IMR-90 (cell line): ENCODE measurements at regions not wholly inside any gene's neighbourhood (a gene's known extent, or its start where the extent isn't known, plus 50 kb on each side); places are given as distances from the start of the nearest gene placed in this dataset.

Experiments used
- BHLHE40 ChIP-seq: fragments of 150-350 bp; IDR thresholded peaks from 2 replicates; pipeline ENCODE4 v1.6.1; 2016; ENCODE audit warnings: mild to moderate bottlenecking, low read depth, low read length
- CEBPB ChIP-seq: IDR thresholded peaks from 2 replicates; pipeline ENCODE4 v1.6.1; 2012; ENCODE audit warnings: low read depth, low read length, improper control_type of control experiment
- MAFK ChIP-seq: IDR thresholded peaks from 2 replicates; pipeline ENCODE4 v1.6.1; 2012; ENCODE audit warnings: low read depth, low read length, improper control_type of control experiment
- MXI1 ChIP-seq: IDR thresholded peaks from 2 replicates; pipeline ENCODE4 v1.6.1; 2012; ENCODE audit warnings: low read depth, mild to moderate bottlenecking, low read length, moderate library complexity, borderline replicate concordance
- NFE2L2 ChIP-seq: fragments of 150-350 bp; IDR thresholded peaks from 2 replicates; pipeline ENCODE4 v1.6.1; 2016; ENCODE audit warnings: low read depth, mild to moderate bottlenecking, low read length
- POLR2A ChIP-seq: IDR thresholded peaks from 2 replicates; pipeline ENCODE4 v1.6.1; 2012; ENCODE audit warnings: mild to moderate bottlenecking, low read depth, low read length
- RAD21 ChIP-seq: IDR thresholded peaks from 2 replicates; pipeline ENCODE4 v1.6.1; 2012; ENCODE audit warnings: low read length, improper control_type of control experiment
- RCOR1 ChIP-seq: IDR thresholded peaks from 2 replicates; pipeline ENCODE4 v1.6.1; 2012; ENCODE audit warnings: mild to moderate bottlenecking, low read length, improper control_type of control experiment; ENCODE audit not compliant: insufficient replicate concordance
- RFX5 ChIP-seq: IDR thresholded peaks from 2 replicates; pipeline ENCODE4 v1.8.0; 2012; ENCODE audit warnings: low read depth, mild to moderate bottlenecking, low read length, moderate library complexity
- SMC3 ChIP-seq: fragments of 150-350 bp; IDR thresholded peaks from 2 replicates; pipeline ENCODE4 v1.6.1; 2016; ENCODE audit warnings: low read depth, mild to moderate bottlenecking, antibody characterized with exemption, low read length, moderate library complexity
- TF ChIP-seq, protein P1 (sequence below): conservative IDR thresholded peaks from 2 replicates; pipeline ENCODE4 v1.5.1; 2012; ENCODE audit warnings: mild to moderate bottlenecking, low read depth, low read length, improper control_type of control experiment
- TF ChIP-seq, protein P2 (sequence below): fragments of 150-350 bp; IDR thresholded peaks from 2 replicates; pipeline ENCODE4 v1.6.1; 2016; ENCODE audit warnings: low read depth, mild to moderate bottlenecking, low read length, moderate library complexity, borderline replicate concordance

DNA sequence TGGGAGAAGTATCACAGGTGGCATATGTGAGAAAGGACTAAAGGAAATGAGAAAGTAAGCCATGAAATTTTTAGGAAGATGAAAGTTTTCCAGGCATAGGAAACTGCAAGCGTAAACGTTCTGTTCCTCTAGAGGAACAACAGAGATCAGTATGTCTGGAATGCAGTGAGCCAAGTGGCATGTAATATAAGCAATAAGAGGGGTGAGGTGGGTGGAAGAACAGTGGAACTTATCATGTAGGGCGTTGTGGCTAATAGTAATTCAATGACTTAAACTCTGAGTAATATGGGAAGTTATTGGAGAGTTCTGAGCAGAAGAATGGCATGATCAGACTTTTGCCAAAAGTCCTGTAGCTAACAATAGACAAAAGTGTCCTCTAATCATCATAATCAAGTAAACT lies 902.9 kb downstream of the EPHA3 start:
- TF ChIP-seq SMC3 (no peak), POLR2A (no peak), MXI1 (no peak), MAFK (no peak), CEBPB (no peak), RCOR1 (no peak), RAD21 (no peak), BHLHE40 (no peak), RFX5 (no peak), NFE2L2 (no peak)
- TF ChIP-seq, protein P1, sequence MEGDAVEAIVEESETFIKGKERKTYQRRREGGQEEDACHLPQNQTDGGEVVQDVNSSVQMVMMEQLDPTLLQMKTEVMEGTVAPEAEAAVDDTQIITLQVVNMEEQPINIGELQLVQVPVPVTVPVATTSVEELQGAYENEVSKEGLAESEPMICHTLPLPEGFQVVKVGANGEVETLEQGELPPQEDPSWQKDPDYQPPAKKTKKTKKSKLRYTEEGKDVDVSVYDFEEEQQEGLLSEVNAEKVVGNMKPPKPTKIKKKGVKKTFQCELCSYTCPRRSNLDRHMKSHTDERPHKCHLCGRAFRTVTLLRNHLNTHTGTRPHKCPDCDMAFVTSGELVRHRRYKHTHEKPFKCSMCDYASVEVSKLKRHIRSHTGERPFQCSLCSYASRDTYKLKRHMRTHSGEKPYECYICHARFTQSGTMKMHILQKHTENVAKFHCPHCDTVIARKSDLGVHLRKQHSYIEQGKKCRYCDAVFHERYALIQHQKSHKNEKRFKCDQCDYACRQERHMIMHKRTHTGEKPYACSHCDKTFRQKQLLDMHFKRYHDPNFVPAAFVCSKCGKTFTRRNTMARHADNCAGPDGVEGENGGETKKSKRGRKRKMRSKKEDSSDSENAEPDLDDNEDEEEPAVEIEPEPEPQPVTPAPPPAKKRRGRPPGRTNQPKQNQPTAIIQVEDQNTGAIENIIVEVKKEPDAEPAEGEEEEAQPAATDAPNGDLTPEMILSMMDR: no peak
- TF ChIP-seq, protein P2, sequence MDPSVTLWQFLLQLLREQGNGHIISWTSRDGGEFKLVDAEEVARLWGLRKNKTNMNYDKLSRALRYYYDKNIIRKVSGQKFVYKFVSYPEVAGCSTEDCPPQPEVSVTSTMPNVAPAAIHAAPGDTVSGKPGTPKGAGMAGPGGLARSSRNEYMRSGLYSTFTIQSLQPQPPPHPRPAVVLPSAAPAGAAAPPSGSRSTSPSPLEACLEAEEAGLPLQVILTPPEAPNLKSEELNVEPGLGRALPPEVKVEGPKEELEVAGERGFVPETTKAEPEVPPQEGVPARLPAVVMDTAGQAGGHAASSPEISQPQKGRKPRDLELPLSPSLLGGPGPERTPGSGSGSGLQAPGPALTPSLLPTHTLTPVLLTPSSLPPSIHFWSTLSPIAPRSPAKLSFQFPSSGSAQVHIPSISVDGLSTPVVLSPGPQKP: no peak
